MCF 10A (cell line): ENCODE measurements at regions not wholly inside any gene's neighbourhood (a gene's known extent, or its start where the extent isn't known, plus 50 kb on each side); places are given as distances from the start of the nearest gene placed in this dataset.
"Not testable (repeated sequence)": the region's sequence is repeated elsewhere in the genome, so short reads cannot be mapped to it uniquely, and the experiment has no call there.

Experiments used
- BruUV-seq: library from RNA; stranded (reverse); fragments of 400-500 nt; replicated peaks from 2 replicates; lab custom pipeline; 2021; lab: Mats Ljungman, UMichigan
- CTCF ChIA-PET: fragments of 300-600 bp; sonication (Branson Sonifier 250); formaldehyde crosslinking; extraction: SDS; loops from one replicate; lab custom pipeline; 2021; ENCODE audit warnings: antibody characterized with exemption, inconsistent platforms; lab: Yijun Ruan, JAX
- POLR2A ChIA-PET: fragments of 300-600, 350-650 bp; sonication (Branson Sonifier 250); formaldehyde crosslinking; extraction: SDS; loops from one replicate; lab custom pipeline; 2020; ENCODE audit warnings: antibody characterized with exemption, inconsistent platforms; lab: Yijun Ruan, JAX
- DNase-seq: peaks from one replicate; pipeline ENCODE4 v3.0.0-alpha.2; 2018; ENCODE audit not compliant: unreplicated experiment
- H3K27ac Mint-ChIP-seq: one replicate; pipeline ENCODE4 v1.8.0; 2022; ENCODE audit warnings: mild to moderate bottlenecking, low read depth, mixed read lengths; ENCODE audit not compliant: unreplicated experiment
- H3K27me3 Mint-ChIP-seq: one replicate; pipeline ENCODE4 v1.8.0; 2022; ENCODE audit warnings: mixed read lengths; ENCODE audit not compliant: insufficient read depth, unreplicated experiment
- H3K36me3 Mint-ChIP-seq: one replicate; pipeline ENCODE4 v1.8.0; 2022; ENCODE audit warnings: mild to moderate bottlenecking, moderate library complexity, mixed read lengths; ENCODE audit not compliant: insufficient read depth, unreplicated experiment
- H3K4me1 Mint-ChIP-seq: one replicate; pipeline ENCODE4 v1.8.0; 2022; ENCODE audit warnings: mixed read lengths; ENCODE audit not compliant: insufficient read depth, unreplicated experiment
- H3K4me3 Mint-ChIP-seq: one replicate; pipeline ENCODE4 v1.8.0; 2022; ENCODE audit warnings: mild to moderate bottlenecking, moderate library complexity, mixed read lengths; ENCODE audit not compliant: unreplicated experiment
- H3K9me3 Mint-ChIP-seq: one replicate; pipeline ENCODE4 v1.8.0; 2022; ENCODE audit warnings: mixed read lengths; ENCODE audit not compliant: unreplicated experiment
- CTCF ChIP-seq: fragments of 200-600 bp; IDR thresholded peaks from one replicate; pipeline ENCODE4 v1.8.0; 2022; ENCODE audit warnings: antibody characterized with exemption, mild to moderate bottlenecking; ENCODE audit not compliant: unreplicated experiment
- intact Hi-C: fragments of 100-400 bp; cut with micrococcal nuclease; formaldehyde crosslinking; loops from 2 replicates; pipeline ENCODE4 v1.14.1; 2022

GRCh38 chr18:59795882-59796281 lies 98.7 kb upstream of the CCBE1 start:
- CTCF ChIA-PET, result interaction anchor here (0.7 kb wide), 1 partner anchor 13 kb away, joined by 3 read pairs; no protein-coding TSS in a partner anchor
- no peak for DNase-seq
- POLR2A ChIA-PET, result no interaction called here
- H3K27ac Mint-ChIP-seq, result no peak overlapping the region
- BruUV-seq, result no TSS peak
- intact Hi-C loops, result no loop called here
- no peaks in the 10 kb centered on the region for H3K36me3 Mint-ChIP-seq
- H3K27me3 Mint-ChIP-seq, result no peaks in the 10 kb centered on the region
- H3K4me3 Mint-ChIP-seq, result no peak overlapping the region
- H3K4me1 Mint-ChIP-seq, result no peaks in the 10 kb centered on the region
- H3K9me3 Mint-ChIP-seq, result no peaks in the 10 kb centered on the region
- no peak for TF ChIP-seq CTCF

- CTCF ChIA-PET, result interaction anchor here (0.7 to 1.2 kb wide), 3 partner anchors 9 to 334 kb away, joined by 3 to 5 read pairs (median 4); no protein-coding TSS in a partner anchor
- Mint-ChIP-seq H3K27me3 (no peaks in the 10 kb centered on the region), H3K36me3 (no peaks in the 10 kb centered on the region), H3K4me3 (no peak overlapping the region), H3K27ac (no peak overlapping the region), H3K9me3 (no peaks in the 10 kb centered on the region), H3K4me1 (peaks cover 14% of the 10 kb centered on the region)
- no TSS peak for BruUV-seq
- POLR2A ChIA-PET, result no interaction called here
- no peak for DNase-seq
- intact Hi-C loops, result no loop called here
- no peak for TF ChIP-seq CTCF
These were observed 95.1 kb upstream of the CCBE1 start for GRCh38 chr18:59792353-59792752.

- intact Hi-C loops, H3K27me3 Mint-ChIP-seq, H3K9me3 Mint-ChIP-seq, H3K36me3 Mint-ChIP-seq, BruUV-seq, DNase-seq, POLR2A ChIA-PET, H3K27ac Mint-ChIP-seq, H3K4me3 Mint-ChIP-seq: not testable (repeated sequence)
- H3K4me1 Mint-ChIP-seq, result peaks cover 25% of the 10 kb centered on the region
- CTCF ChIA-PET, result interaction anchor here (0.7 to 1.4 kb wide), 5 partner anchors 9 to 159 kb away, joined by 3 read pairs; partner anchors contain the start of gene CCBE1
These were observed 93.2 kb upstream of the CCBE1 start for GRCh38 chr18:59790346-59790936.

- H3K36me3 Mint-ChIP-seq, result no peaks in the 10 kb centered on the region
- H3K4me1 Mint-ChIP-seq, result peaks cover 25% of the 10 kb centered on the region
- H3K27ac Mint-ChIP-seq, result peak overlapping the region; percentile 76
- BruUV-seq, result no TSS peak
- peak overlapping the region; percentile 54 for H3K4me3 Mint-ChIP-seq
- POLR2A ChIA-PET, result interaction anchor here (0.6 to 1.2 kb wide), 3 partner anchors 8 to 319 kb away, joined by 3 to 4 read pairs (median 3); no protein-coding TSS in a partner anchor
- no peaks in the 10 kb centered on the region for H3K9me3 Mint-ChIP-seq
- no peak for DNase-seq
- intact Hi-C loops, result no loop called here
- no peak for TF ChIP-seq CTCF
- CTCF ChIA-PET, result interaction anchor here (0.7 to 3.5 kb wide), 6 partner anchors 9 to 329 kb away, joined by 3 to 17 read pairs (median 8); partner anchors contain the start of gene CCBE1
- no peaks in the 10 kb centered on the region for H3K27me3 Mint-ChIP-seq
These were observed 91.5 kb upstream of the CCBE1 start for GRCh38 chr18:59788791-59789106.
